Esophagus muscularis mucosa (tissue), 3 donors: ENCODE measurements at regions not wholly inside any gene's neighbourhood (a gene's known extent, or its start where the extent isn't known, plus 50 kb on each side); places are given as distances from the start of the nearest gene placed in this dataset.

ENCODE experiments used
- CTCF ChIP-seq, 3 experiments: fragments of 200-600 bp in 2 of 3; fragments of 450-650 bp in 1 of 3; sonication (generic) in 2 of 3; IDR thresholded peaks; one replicate each; pipeline ENCODE4 v1.5.1; 2017 to 2019; ENCODE audit warnings: antibody characterized with exemption in 3 of 3, mild to moderate bottlenecking in 2 of 3, moderate library complexity in 1 of 3
- POLR2A ChIP-seq: fragments of 450-650 bp; IDR thresholded peaks from one replicate; pipeline ENCODE4 v1.6.1; 2017; ENCODE audit warnings: antibody characterized with exemption, moderate library complexity, mild to moderate bottlenecking, low read depth

DNA sequence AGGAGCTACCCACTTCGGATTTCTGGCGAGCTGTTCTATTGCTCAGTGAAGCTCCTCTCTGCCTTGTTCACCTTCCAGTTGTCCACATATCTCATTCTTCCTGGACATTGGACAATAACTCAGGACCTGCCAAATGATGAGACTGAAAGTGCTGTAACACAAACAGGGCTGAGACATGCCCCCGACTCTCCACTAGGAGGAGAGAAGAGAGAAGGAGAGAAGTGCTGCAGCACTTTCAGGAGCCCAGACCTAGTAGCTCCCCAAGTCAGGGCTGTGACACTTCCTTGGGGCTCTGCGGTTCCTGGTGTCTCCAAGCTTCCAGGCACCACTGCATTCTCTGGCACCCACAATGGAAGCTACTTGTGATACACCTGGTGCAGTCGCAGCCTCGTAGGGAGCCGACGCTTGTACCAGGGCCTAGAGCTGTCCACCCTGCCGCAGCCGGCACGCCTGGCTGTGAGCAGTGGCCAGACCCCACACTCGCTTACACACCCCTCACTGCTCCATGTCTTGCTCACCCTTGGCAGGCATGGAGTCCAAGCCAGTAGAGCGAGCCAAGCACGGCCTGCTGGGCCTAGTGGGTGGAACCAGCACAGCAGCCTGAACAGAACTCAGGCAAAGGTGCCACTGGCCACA is 234.9 kb downstream of the TECRL start:
- no peak for TF ChIP-seq POLR2A
- no peak for TF ChIP-seq CTCF (IDR thresholded peaks at IDR 0.05)
